ENCODE measurements at regions not wholly inside any gene's neighbourhood (a gene's known extent, or its start where the extent isn't known, plus 50 kb on each side); places are given as distances from the start of the nearest gene placed in this dataset.

GRCh38 chr6:163840880-163841279 lies 426.4 kb downstream of the QKI start:
- H3K9me3 ChIP-seq (ENCODE audit: control insufficient read depth, low read length) = peaks cover 9% of the 10 kb centered on the region
- H3K27ac ChIP-seq (ENCODE audit: low read depth, low read length, severe bottlenecking) = no peak overlapping the region
- no peaks in the 10 kb centered on the region for H3K36me3 ChIP-seq (ENCODE audit: control insufficient read depth, insufficient read depth, low read length)
- no peaks in the 10 kb centered on the region for H3K4me1 ChIP-seq (ENCODE audit: control insufficient read depth, insufficient read depth, low read length, poor library complexity, severe bottlenecking)
- 83 to 88% methylated on average over 1 of the region's 3 CpGs for WGBS, 2 experiments (ENCODE audit: insufficient coverage in 2 of 2)
- H3K4me3 ChIP-seq (ENCODE audit: extremely low read depth, insufficient read depth, low read length, poor library complexity, severe bottlenecking) = no peak overlapping the region

GRCh38 chr6:163839296-163839695 lies 424.8 kb downstream of the QKI start:
- no peaks in the 10 kb centered on the region for H3K4me1 ChIP-seq (ENCODE audit: control insufficient read depth, insufficient read depth, low read length, poor library complexity, severe bottlenecking)
- WGBS, 2 experiments (ENCODE audit: insufficient coverage in 2 of 2) = 96 to 98% methylated on average over 4 to 5 of the region's 5 CpGs
- no peak overlapping the region for H3K4me3 ChIP-seq (ENCODE audit: extremely low read depth, insufficient read depth, low read length, poor library complexity, severe bottlenecking)
- H3K27ac ChIP-seq (ENCODE audit: low read depth, low read length, severe bottlenecking) = no peak overlapping the region
- peaks cover 9% of the 10 kb centered on the region for H3K9me3 ChIP-seq (ENCODE audit: control insufficient read depth, low read length)
- H3K36me3 ChIP-seq (ENCODE audit: control insufficient read depth, insufficient read depth, low read length) = no peaks in the 10 kb centered on the region

- no peaks in the 10 kb centered on the region for H3K4me1 ChIP-seq (ENCODE audit: control insufficient read depth, insufficient read depth, low read length, poor library complexity, severe bottlenecking)
- H3K4me3 ChIP-seq (ENCODE audit: extremely low read depth, insufficient read depth, low read length, poor library complexity, severe bottlenecking) = no peak overlapping the region
- H3K27ac ChIP-seq (ENCODE audit: low read depth, low read length, severe bottlenecking) = peak overlapping the region; percentile 54
- H3K36me3 ChIP-seq (ENCODE audit: control insufficient read depth, insufficient read depth, low read length) = no peaks in the 10 kb centered on the region
- WGBS, 2 experiments (ENCODE audit: insufficient coverage in 2 of 2) = 67 to 80% methylated on average over 12 to 13 of the region's 17 CpGs
- peaks cover 9% of the 10 kb centered on the region for H3K9me3 ChIP-seq (ENCODE audit: control insufficient read depth, low read length)
Measured at GRCh38 chr6:163837691-163838431, 423.3 kb downstream of the QKI start.

- H3K4me3 ChIP-seq (ENCODE audit: extremely low read depth, insufficient read depth, low read length, poor library complexity, severe bottlenecking) = no peak overlapping the region
- no peaks in the 10 kb centered on the region for H3K36me3 ChIP-seq (ENCODE audit: control insufficient read depth, insufficient read depth, low read length)
- H3K9me3 ChIP-seq (ENCODE audit: control insufficient read depth, low read length) = peaks cover 9% of the 10 kb centered on the region
- 92 to 100% methylated on average over 2 to 5 of the region's 8 CpGs for WGBS, 2 experiments (ENCODE audit: insufficient coverage in 2 of 2)
- H3K4me1 ChIP-seq (ENCODE audit: control insufficient read depth, insufficient read depth, low read length, poor library complexity, severe bottlenecking) = no peaks in the 10 kb centered on the region
- H3K27ac ChIP-seq (ENCODE audit: low read depth, low read length, severe bottlenecking) = peak overlapping the region; percentile 54
Measured at GRCh38 chr6:163836876-163837690, 422.6 kb downstream of the QKI start.

GRCh38 chr6:163835439-163836171 lies 421.1 kb downstream of the QKI start:
- Histone ChIP-seq H3K4me3 (ENCODE audit: extremely low read depth, insufficient read depth, low read length, poor library complexity, severe bottlenecking) (no peak overlapping the region), H3K27ac (ENCODE audit: low read depth, low read length, severe bottlenecking) (no peak overlapping the region), H3K4me1 (ENCODE audit: control insufficient read depth, insufficient read depth, low read length, poor library complexity, severe bottlenecking) (no peaks in the 10 kb centered on the region), H3K9me3 (ENCODE audit: control insufficient read depth, low read length) (no peaks in the 10 kb centered on the region), H3K36me3 (ENCODE audit: control insufficient read depth, insufficient read depth, low read length) (no peaks in the 10 kb centered on the region)
- WGBS, 2 experiments (ENCODE audit: insufficient coverage in 2 of 2) = 92 to 94% methylated on average over 4 to 10 of the region's 13 CpGs

- Histone ChIP-seq H3K27ac (ENCODE audit: low read depth, low read length, severe bottlenecking) (no peak overlapping the region), H3K36me3 (ENCODE audit: control insufficient read depth, insufficient read depth, low read length) (no peaks in the 10 kb centered on the region), H3K4me3 (ENCODE audit: extremely low read depth, insufficient read depth, low read length, poor library complexity, severe bottlenecking) (no peak overlapping the region), H3K9me3 (ENCODE audit: control insufficient read depth, low read length) (no peaks in the 10 kb centered on the region), H3K4me1 (ENCODE audit: control insufficient read depth, insufficient read depth, low read length, poor library complexity, severe bottlenecking) (no peaks in the 10 kb centered on the region)
- WGBS, 2 experiments (ENCODE audit: insufficient coverage in 2 of 2) = 93 to 95% methylated on average over 21 to 38 of the region's 46 CpGs
Measured at GRCh38 chr6:163834226-163834970, 419.9 kb downstream of the QKI start.

GRCh38 chr6:163831736-163832135 lies 417.2 kb downstream of the QKI start:
- Histone ChIP-seq H3K27ac (ENCODE audit: low read depth, low read length, severe bottlenecking) (no peak overlapping the region), H3K4me1 (ENCODE audit: control insufficient read depth, insufficient read depth, low read length, poor library complexity, severe bottlenecking) (peaks cover 4% of the 10 kb centered on the region), H3K9me3 (ENCODE audit: control insufficient read depth, low read length) (no peaks in the 10 kb centered on the region), H3K36me3 (ENCODE audit: control insufficient read depth, insufficient read depth, low read length) (no peaks in the 10 kb centered on the region), H3K4me3 (ENCODE audit: extremely low read depth, insufficient read depth, low read length, poor library complexity, severe bottlenecking) (no peak overlapping the region)
- 100% methylated on average over 1 of the region's 2 CpGs; no CpG with 5 or more reads in 1 of the 2 experiments for WGBS, 2 experiments (ENCODE audit: insufficient coverage in 2 of 2)

- no peaks in the 10 kb centered on the region for H3K9me3 ChIP-seq (ENCODE audit: control insufficient read depth, low read length)
- H3K4me1 ChIP-seq (ENCODE audit: control insufficient read depth, insufficient read depth, low read length, poor library complexity, severe bottlenecking) = peaks cover 4% of the 10 kb centered on the region
- H3K36me3 ChIP-seq (ENCODE audit: control insufficient read depth, insufficient read depth, low read length) = no peaks in the 10 kb centered on the region
- 60 to 83% methylated on average over 2 of the region's 4 CpGs for WGBS, 2 experiments (ENCODE audit: insufficient coverage in 2 of 2)
- H3K4me3 ChIP-seq (ENCODE audit: extremely low read depth, insufficient read depth, low read length, poor library complexity, severe bottlenecking) = no peak overlapping the region
- no peak overlapping the region for H3K27ac ChIP-seq (ENCODE audit: low read depth, low read length, severe bottlenecking)
Measured at GRCh38 chr6:163830641-163831040, 416.1 kb downstream of the QKI start.

GRCh38 chr6:163828038-163828795 lies 413.7 kb downstream of the QKI start:
- Histone ChIP-seq H3K9me3 (ENCODE audit: control insufficient read depth, low read length) (no peaks in the 10 kb centered on the region), H3K36me3 (ENCODE audit: control insufficient read depth, insufficient read depth, low read length) (no peaks in the 10 kb centered on the region), H3K4me1 (ENCODE audit: control insufficient read depth, insufficient read depth, low read length, poor library complexity, severe bottlenecking) (peaks cover 4% of the 10 kb centered on the region), H3K27ac (ENCODE audit: low read depth, low read length, severe bottlenecking) (no peak overlapping the region), H3K4me3 (ENCODE audit: extremely low read depth, insufficient read depth, low read length, poor library complexity, severe bottlenecking) (no peak overlapping the region)
- 87 to 93% methylated on average over 7 to 12 of the region's 14 CpGs for WGBS, 2 experiments (ENCODE audit: insufficient coverage in 2 of 2)

Data from mesodermal cell (in vitro differentiated cells).